Smooth muscle cell (in vitro differentiated cells): ENCODE measurements at regions not wholly inside any gene's neighbourhood (a gene's known extent, or its start where the extent isn't known, plus 50 kb on each side); places are given as distances from the start of the nearest gene placed in this dataset.
A peak's percentile ranks its signal among the peaks of the same experiment; 100 is the strongest.

Experiments
- DNase-seq: peaks from one replicate; lab custom pipeline; 2025; ENCODE audit not compliant: unreplicated experiment; lab: John Stamatoyannopoulos, UW
- H2AFZ ChIP-seq: fragments of 200-600 bp; sonication (generic); 2 replicates; pipeline ENCODE4 v1.6.0; 2016; ENCODE audit warnings: antibody characterized with exemption, low read depth, mild to moderate bottlenecking
- H3F3A ChIP-seq: fragments of 200-600 bp; sonication (generic); 2 replicates; pipeline ENCODE4 v1.6.0; 2017; ENCODE audit warnings: antibody characterized with exemption, low read depth
- H3K27ac ChIP-seq: fragments of 200-600 bp; sonication (generic); 2 replicates; pipeline ENCODE4 v1.5.1; 2016; ENCODE audit warnings: low read depth, mild to moderate bottlenecking
- H3K27me3 ChIP-seq: fragments of 200-600 bp; sonication (generic); 2 replicates; pipeline ENCODE4 v1.6.1; 2016; ENCODE audit warnings: low read depth, mild to moderate bottlenecking
- H3K36me3 ChIP-seq: fragments of 200-600 bp; sonication (generic); 2 replicates; pipeline ENCODE4 v1.5.1; 2016; ENCODE audit warnings: low read depth
- H3K4me1 ChIP-seq: fragments of 200-600 bp; sonication (generic); 2 replicates; pipeline ENCODE4 v1.5.1; 2016; ENCODE audit warnings: low read depth
- H3K4me2 ChIP-seq: fragments of 200-600 bp; sonication (generic); 2 replicates; pipeline ENCODE4 v1.6.0; 2016; ENCODE audit warnings: mild to moderate bottlenecking
- H3K4me3 ChIP-seq: fragments of 200-600 bp; sonication (generic); 2 replicates; pipeline ENCODE4 v1.5.1; 2016; ENCODE audit warnings: mild to moderate bottlenecking
- H3K79me2 ChIP-seq: fragments of 200-600 bp; sonication (generic); 2 replicates; pipeline ENCODE4 v1.6.0; 2016; ENCODE audit warnings: low read depth, mild to moderate bottlenecking
- H3K9ac ChIP-seq: fragments of 200-600 bp; sonication (generic); 2 replicates; pipeline ENCODE4 v1.6.0; 2016; ENCODE audit warnings: low read depth
- H3K9me3 ChIP-seq: fragments of 200-600 bp; sonication (generic); replicated peaks from 2 replicates; pipeline ENCODE4 v1.5.1; 2016; ENCODE audit warnings: low read depth
- H4K20me1 ChIP-seq: fragments of 200-600 bp; sonication (generic); 2 replicates; pipeline ENCODE4 v1.6.0; 2016; ENCODE audit warnings: low read depth
- CTCF ChIP-seq: fragments of 200-600 bp; sonication (generic); IDR thresholded peaks from 2 replicates; pipeline ENCODE4 v1.5.1; 2017; ENCODE audit warnings: borderline replicate concordance, mild to moderate bottlenecking, antibody characterized with exemption; ENCODE audit not compliant: insufficient read depth, poor library complexity, severe bottlenecking
- WGBS: methylation state at CpG from one replicate; pipeline ENCODE4 v1.1.7; 2016; ENCODE audit warnings: low lambda C conversion rate; 5-methylcytosine and 5-hydroxymethylcytosine counted together

- TF ChIP-seq CTCF, result no peak
- no peak overlapping the region for H3K4me2 ChIP-seq
- WGBS, result 95% methylated on average over 4 of the region's 4 CpGs
Observed at GRCh38 chr5:87076411-87076810, 191.3 kb upstream of the RASA1 start.

GRCh38 chr5:87076931-87077330 lies 190.8 kb upstream of the RASA1 start:
- Histone ChIP-seq H3K9ac (no peak overlapping the region), H4K20me1 (no peaks in the 10 kb centered on the region), H3K4me2 (no peak overlapping the region), H3K27ac (no peak overlapping the region), H3F3A (no peaks in the 10 kb centered on the region), H3K36me3 (no peaks in the 10 kb centered on the region), H3K27me3 (no peaks in the 10 kb centered on the region), H3K4me1 (no peaks in the 10 kb centered on the region), H3K79me2 (no peaks in the 10 kb centered on the region), H2AFZ (no peak overlapping the region), H3K9me3 (no peaks in the 10 kb centered on the region), H3K4me3 (no peak overlapping the region)
- WGBS, result 85% methylated on average over 2 of the region's 2 CpGs
- DNase-seq, result no peak
- no peak for TF ChIP-seq CTCF

More at GRCh38 chr5:87076411-87076810, 191.3 kb upstream of the RASA1 start:
- H3K27me3 ChIP-seq, result no peaks in the 10 kb centered on the region
- no peak overlapping the region for H3K27ac ChIP-seq
- no peak overlapping the region for H2AFZ ChIP-seq
- H3K9ac ChIP-seq, result no peak overlapping the region
- no peaks in the 10 kb centered on the region for H3K36me3 ChIP-seq
- no peak overlapping the region for H3K4me3 ChIP-seq
- no peak for DNase-seq
- H3F3A ChIP-seq, result no peaks in the 10 kb centered on the region
- no peaks in the 10 kb centered on the region for H3K4me1 ChIP-seq
- H3K79me2 ChIP-seq, result no peaks in the 10 kb centered on the region
- no peaks in the 10 kb centered on the region for H4K20me1 ChIP-seq
- no peaks in the 10 kb centered on the region for H3K9me3 ChIP-seq

GRCh38 chr5:87079219-87079618 lies 188.5 kb upstream of the RASA1 start:
- Histone ChIP-seq H3K4me3 (no peak overlapping the region), H3K79me2 (no peaks in the 10 kb centered on the region), H4K20me1 (no peaks in the 10 kb centered on the region), H3K36me3 (no peaks in the 10 kb centered on the region), H3K4me1 (no peaks in the 10 kb centered on the region), H3K4me2 (no peak overlapping the region), H3K27me3 (no peaks in the 10 kb centered on the region), H3K27ac (no peak overlapping the region), H3F3A (no peaks in the 10 kb centered on the region), H3K9ac (no peak overlapping the region), H3K9me3 (no peaks in the 10 kb centered on the region), H2AFZ (peak overlapping the region; percentile 28)
- no peak for TF ChIP-seq CTCF
- no peak for DNase-seq
- WGBS, result 72% methylated on average over 2 of the region's 2 CpGs

GRCh38 chr5:87081016-87081415 lies 186.7 kb upstream of the RASA1 start:
- Histone ChIP-seq H4K20me1 (no peaks in the 10 kb centered on the region), H3K36me3 (no peaks in the 10 kb centered on the region), H3K4me2 (peak overlapping the region; percentile 80), H3K4me3 (no peak overlapping the region), H3F3A (no peaks in the 10 kb centered on the region), H3K4me1 (no peaks in the 10 kb centered on the region), H3K27ac (peak overlapping the region; percentile 41), H3K79me2 (no peaks in the 10 kb centered on the region), H3K27me3 (no peaks in the 10 kb centered on the region), H3K9me3 (no peaks in the 10 kb centered on the region), H2AFZ (peak overlapping the region; percentile 67), H3K9ac (peak overlapping the region; percentile 8)
- WGBS, result 75% methylated on average over 3 of the region's 3 CpGs
- DNase-seq, result no peak
- TF ChIP-seq CTCF, result no peak
